ENCODE measurements at regions not wholly inside any gene's neighbourhood (a gene's known extent, or its start where the extent isn't known, plus 50 kb on each side); places are given as distances from the start of the nearest gene placed in this dataset.
A peak's percentile ranks its signal among the peaks of the same experiment; 100 is the strongest.
"Not testable (repeated sequence)": the region's sequence is repeated elsewhere in the genome, so short reads cannot be mapped to it uniquely, and the experiment has no call there.

DNA sequence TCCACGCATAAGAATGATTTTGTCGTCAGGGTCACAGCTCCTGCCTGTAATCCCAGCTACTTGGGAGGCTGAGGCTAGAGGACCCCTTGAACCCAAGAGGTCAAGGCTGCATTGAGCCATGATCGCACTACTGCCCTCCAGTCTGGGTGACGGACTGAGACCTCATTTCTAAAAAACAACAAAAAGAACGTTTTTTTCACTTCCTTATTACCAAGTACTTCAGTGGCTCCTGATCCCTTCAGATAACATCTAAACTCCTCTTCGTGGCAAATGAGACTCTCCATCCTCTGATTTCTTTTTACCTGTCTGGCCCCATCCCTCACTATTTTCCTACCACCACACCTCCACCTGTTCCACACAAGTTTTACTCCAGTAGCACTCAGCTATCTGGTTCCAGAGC lies 105.4 kb upstream of the TLK1 start:
- no peak for DNase-seq

DNA sequence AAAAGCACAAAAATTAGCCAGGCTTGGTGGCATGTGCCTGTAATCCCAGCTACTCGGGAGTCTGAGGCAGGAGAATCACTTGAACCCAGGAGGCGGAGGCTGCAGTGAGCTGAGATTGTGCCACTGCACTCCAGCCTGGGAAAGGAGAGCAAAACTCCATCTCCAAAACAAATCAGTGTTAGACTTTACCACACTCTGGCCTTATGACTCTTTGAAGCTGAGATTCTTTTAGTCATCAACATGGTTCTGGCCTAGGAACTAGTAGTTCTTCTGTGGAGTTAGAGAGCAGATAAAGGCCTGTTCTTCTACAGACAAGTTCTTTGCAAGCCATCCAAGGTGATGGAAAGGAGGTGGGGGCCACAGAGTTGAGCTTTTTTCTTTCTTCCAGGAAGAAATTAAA lies 100.8 kb upstream of the TLK1 start:
- not testable (repeated sequence) for DNase-seq

DNA sequence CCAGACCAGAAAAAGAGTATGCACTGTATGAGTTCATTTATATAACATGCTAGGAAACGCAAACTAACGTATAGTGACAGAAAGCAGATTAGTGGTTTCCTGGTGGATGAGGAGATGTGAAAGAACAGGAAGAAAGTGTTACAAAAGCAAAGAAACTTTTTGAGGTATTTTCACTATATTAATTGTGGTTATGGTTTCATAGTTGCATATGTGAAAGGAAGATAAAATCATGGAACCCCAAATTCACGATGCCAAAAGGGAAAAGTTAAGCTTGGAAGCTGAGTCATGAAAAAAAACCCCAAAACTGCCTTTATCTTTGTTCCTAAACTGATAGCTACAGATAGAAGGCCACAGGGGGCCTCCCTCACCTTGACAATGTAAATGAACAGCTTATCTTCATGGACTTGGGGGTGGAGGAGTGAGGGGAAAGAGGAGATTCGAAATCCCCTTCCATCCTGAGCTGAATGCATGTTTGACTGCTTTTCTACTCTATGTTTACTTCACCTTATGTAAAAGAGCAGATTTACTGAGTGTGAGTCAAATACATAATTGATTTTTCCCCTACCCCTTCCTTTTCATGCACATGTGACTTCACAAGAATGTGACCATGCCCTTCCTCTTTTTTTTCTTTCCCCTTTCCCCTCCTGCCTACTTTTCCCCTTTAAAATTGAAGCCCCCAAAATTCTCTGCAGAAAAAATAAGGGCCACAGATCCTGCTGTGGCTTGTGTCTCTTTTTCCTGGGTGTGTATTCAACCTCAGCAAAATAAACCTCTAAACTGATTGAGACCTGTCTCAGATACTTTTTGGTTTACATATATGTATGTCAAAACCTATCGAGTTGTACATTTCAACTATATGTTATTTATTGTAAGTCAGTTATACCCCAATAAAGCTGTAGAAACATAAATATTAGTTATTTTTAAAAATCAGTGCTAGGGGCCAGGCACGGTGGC lies 100.1 kb upstream of the TLK1 start:
- DNase-seq: peak in 1 of 6 experiments; percentile 1

DNA sequence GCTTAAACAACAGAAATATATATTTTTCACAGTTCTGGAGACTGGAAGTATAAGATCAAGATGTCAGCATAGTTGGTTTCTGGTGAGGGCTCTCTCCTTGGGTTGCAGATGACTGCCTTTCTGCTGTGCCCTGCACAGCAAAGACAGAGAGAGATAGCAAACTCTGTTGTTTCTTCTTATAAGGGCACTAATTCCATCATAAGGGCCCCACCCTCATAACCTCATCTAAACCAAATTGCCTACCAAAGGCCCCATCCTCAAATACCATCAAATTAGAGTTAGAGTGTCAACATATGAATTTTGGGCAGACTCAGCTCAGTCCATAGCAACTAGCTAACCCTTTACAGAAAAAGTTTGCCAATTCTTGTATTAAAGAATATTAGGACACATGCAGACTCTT lies 94.0 kb upstream of the TLK1 start:
- DNase-seq: no peak

DNA sequence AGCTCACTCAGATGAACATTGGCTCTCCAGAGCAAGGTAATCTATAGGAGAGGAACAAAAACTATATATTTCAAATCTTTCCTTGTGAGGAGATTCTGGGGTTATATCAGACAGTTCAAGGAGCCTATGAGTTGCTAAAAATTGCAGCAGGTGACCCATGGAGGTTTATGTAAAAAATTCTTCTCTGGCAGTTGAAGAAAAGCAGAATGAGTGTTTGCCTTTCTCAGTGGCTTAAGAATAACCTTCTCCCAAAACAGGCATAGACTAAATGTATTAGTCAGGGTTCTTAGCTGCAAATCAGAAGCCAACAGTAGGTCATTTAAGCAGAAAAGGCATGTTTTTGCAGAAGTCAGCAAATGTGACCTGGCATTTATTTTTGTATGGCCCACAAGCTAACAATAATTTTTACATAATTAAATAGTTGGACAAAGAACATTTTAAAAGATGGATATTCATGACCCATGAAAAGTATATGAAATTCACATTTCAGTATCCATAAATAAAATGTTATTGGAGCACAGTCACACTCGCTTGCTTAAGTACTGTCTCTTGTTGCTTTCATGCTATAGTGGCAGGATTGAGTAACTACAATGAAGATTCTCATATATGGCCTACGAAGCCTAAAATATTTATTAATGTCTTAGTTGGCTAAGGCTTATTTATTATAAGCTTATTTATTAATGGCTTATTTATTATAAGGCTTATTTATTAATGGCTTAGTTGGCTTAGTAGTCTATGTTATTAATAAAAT lies 93.4 kb upstream of the TLK1 start:
- DNase-seq: no peak

DNA sequence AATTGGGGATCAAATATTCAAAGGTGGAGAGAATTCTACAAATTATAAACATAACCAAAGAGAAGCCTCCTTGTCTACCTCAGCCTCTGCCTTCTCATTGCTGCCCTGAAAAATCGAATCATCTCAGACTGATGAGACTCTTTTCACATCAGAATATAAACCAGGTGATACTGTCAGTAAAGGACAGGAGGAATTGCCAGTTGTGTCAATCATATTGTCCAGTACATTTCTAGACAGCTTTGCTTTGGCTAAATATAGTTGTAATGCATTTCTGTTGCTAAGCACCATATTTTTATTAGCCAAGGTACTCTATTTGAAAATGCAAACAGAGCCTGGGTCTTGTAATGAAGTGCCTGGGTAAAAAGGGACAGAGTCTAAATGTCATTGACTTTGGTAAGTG lies 92.6 kb upstream of the TLK1 start:
- DNase-seq: no peak

DNA sequence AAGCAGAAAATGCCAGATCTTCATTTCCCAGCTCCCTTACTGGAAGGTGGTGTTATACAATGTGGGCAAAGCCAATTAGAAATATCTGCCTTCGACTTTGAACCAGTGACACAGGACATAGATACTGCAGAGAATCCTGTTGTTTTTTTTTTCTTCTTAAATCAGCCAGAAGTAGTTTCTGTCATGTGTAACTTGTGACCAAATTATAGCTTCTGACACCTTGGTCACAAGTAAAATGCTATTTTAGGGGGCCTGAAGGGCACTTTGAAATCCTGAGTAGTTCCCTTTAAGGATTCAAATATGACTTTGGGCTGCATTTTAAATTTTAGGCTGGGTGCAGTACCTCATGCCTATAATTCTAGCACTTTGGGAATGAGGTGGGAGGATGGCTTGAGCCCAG lies 89.0 kb upstream of the TLK1 start:
- no peak for DNase-seq

DNA sequence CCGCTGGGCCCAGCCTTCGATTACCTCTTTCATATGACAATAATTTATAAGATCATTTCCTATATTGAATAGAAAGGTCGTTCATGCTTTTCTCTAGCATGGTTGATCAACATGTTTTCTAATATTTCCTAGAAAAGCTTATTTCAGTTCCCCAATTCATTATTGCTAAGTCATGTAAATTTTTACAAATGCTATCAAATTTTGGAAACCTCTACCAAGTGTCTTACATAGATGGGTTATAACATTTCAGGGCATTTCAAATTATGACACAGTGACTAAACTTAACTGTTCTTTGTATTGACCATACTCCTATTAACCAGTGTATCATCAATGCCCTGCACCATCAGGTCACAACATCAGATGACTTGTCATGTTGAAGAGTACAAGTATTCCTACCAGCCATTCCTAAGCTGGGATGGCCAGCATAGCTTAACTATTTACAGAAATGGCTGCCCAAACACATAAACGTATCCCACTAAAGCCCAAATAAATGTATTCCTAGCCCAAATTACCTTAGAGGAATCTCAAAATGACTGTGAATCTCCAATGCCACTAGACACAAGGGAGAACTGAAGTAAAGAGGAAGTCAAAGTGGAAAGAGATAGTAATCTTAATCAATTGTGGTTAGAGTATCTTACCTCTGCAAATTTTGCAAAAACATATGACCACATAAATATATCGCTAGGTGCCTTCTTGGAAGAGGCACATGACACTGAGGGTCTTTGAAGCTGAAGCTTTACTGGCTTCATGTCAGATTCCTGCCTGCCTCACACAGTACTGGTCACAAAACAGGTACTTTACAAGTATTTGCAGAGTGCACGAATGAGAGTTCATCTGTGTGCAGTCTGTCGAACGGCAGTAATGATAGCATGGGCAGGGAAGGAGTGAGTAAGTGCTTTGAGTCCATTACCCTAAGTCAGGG lies 87.3 kb upstream of the TLK1 start:
- peak in 4 of 6 experiments; percentile 11 to 76 (median 68) for DNase-seq

DNA sequence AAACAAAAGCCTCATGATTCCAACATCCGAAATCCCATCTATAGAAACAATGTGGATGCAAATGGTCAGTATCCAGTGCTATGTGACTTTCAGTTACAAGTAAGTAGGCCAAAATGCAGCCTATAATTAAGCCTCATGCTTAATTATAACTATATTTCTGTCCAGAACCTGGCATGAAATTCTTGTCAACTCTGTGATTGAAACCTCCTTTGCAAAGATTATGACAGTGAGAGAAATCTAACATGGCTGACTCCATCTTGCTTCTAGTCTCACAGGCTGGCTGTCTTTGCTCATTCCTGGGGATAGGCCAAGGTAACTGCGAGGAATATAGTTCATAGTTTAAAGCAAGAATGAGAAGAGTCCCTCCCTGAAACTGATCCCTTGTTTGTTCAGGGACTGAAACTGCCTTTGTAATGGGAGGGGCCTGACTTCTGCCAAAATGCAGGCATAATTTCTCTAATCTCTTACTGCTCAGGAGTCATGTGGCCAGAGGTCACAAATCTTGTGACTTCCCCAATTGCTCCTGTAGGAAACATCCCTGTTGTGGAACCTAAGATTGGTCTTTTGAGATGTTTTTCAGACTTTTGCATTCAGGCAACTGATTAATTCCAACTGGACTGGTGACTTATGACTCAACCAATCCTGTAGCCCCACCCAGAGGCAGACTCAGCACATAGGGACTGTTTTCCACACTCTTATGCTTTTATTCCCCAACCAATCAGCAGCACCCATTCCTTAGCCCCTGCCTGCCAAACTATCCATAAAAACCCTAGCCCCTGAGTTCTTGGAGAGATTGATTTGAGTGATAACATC lies 84.5 kb upstream of the TLK1 start:
- DNase-seq: no peak

DNA sequence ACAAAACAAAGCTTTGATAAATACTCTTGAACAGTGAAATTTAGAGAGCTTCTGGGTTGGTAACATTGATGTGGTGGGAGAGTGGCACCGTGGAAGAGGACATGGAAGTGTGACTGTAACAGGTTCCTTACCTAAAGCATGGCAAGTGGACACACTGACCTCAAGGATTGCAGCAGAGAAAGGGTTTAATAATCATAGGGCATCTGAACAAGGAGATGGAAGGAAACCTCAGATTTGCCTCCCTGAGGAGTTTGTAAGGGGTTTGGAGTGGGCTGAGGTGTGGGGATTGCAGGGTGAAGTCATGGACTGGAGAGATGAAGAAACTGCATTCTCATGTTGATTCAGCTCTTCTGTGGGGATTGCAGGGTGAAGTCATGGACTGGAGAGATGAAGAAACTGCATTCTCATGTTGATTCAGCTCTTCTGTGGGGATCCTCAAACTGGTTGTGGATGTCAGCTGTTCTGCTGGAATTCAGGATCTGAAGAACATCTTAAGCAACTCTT lies 83.8 kb upstream of the TLK1 start:
- no peak for DNase-seq

DNA sequence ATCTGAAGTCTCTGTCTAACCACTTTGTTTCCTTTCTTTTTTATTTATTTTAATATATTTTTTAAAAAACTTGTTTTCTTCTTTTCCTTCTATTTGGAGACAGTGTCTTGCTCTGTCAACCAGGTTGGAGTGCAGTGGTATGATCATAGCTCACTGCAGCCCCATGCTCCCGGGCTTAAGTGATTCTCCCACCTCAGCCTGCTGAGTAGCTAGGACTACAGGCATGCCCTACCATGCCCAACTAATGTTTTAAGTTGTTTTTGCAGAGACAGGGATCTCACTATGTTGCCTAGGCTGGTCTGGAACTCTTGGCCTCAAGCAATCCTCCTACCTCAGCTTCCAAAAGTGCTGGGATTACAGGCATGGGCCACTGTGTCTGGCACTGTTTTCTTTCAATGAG lies 81.1 kb upstream of the TLK1 start:
- DNase-seq: no peak

DNA sequence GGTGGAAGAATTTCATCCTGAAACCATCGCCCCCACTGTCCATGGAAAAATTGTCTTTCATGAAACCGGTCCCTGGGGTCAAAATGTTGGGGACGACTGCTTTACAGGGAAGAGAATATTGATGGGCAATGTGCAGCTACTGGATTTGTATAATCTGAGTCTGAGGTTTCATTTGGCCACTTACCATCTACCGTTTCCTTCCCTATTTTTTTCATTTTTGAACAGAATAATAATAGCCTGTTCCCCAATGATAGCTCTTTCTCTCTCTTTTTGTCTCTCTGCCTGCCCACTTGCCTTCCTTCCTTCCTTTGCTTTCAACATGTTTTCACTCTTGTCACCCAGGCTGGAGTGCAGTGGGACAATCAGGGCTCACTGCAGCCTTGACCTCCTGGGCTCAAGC lies 78.3 kb upstream of the TLK1 start:
- no peak for DNase-seq

DNA sequence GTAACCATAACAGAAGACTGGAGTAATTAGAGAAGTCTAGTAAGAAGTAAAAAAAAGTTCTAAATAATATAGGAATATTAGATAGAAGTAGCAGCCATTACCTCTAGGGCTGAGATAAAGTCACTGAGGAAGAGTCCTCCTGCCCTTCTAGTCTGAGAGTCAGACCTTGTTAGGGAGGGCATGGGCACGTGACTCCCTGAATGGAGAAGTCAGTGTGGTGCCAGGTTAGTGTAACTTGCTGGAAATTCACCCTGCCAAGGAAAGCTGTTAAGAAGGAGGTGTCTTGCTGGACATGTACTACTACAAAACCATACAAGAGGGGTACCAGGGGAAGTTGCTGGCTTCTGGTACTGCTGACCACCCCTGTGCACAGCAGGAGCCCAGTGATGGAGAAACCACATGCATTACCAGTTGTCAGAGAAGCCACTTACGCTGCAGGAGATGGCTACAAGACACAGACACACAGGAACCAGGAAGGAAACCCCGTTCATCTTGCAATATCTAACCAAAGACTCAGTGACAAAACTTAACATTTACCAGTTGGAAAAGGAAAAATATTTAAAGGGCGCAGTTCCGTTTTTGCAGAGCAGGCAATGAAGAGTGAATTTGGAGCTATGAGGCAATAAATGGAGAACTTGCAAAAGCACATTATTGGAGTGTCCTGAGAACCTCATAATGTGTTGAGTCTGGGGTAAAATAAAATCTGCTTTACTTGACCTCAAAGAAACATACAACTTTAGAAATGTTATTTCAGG lies 77.2 kb upstream of the TLK1 start:
- no peak for DNase-seq

DNA sequence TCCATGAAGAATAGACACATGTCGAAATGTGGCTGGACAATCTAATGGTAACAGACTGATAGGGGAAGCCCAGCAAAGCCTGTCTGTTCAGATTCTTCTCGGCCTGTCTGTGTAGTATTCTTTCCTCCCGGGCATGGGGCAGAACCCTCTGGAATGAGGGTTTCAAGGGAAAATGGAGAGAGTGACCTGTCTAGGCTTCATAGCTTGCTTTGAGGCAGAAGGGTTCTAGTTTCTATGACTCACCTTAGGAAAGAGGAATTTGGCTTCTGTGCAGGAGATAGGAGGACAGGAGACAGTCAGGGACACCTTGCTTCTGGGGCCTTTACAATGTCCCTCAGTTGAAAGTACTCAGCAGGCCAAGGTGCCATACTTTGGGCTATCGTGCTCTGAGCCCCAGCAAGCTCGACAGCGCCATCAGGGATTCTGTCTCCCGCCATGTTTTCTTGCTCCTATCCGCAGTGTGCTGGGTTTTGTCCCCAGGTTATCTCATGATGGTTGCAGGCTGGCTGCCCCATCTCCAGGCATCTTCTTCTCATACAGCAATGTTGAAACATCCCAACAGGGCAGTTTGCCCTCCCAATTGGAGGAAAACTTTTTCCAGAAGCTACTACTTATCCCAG lies 74.7 kb upstream of the TLK1 start:
- no peak for DNase-seq

DNA sequence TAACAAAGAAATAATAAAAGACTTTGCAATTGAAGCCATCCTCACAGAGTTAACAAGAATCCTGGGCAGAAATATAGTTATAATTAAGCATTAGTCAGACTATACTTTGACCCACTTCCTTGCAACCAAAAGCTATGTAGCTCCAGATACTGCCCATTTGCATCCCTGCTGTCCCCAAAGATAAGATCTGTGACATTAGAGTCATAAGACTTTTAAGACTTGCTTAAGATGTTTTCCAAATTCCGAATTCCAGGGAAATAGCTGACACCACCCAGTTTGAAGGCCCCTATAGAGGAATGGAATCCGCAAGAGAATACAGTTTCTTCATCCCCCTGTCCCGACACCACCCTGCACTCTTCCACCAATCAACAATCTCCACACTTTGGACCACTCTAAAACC lies 69.5 kb upstream of the TLK1 start:
- DNase-seq: no peak

DNA sequence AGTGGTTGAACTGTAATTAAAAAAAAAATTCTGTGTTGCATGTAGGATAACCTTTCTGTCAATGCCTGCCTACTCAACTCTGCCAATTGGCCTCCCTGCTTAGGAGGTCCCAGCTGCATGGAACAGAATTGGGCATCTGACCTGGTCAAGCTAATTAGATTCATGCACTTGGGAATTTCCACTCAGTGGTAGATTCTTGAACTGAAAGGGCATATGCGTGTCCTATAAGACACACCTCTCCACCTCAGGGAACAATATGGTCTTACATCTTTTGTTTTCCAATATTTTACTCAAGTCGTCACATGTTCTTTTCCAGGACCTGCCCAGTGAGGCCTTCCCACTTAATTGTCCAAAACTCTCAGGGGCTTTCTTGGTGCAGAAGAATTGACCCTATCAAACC lies 68.1 kb upstream of the TLK1 start:
- no peak for DNase-seq

DNA sequence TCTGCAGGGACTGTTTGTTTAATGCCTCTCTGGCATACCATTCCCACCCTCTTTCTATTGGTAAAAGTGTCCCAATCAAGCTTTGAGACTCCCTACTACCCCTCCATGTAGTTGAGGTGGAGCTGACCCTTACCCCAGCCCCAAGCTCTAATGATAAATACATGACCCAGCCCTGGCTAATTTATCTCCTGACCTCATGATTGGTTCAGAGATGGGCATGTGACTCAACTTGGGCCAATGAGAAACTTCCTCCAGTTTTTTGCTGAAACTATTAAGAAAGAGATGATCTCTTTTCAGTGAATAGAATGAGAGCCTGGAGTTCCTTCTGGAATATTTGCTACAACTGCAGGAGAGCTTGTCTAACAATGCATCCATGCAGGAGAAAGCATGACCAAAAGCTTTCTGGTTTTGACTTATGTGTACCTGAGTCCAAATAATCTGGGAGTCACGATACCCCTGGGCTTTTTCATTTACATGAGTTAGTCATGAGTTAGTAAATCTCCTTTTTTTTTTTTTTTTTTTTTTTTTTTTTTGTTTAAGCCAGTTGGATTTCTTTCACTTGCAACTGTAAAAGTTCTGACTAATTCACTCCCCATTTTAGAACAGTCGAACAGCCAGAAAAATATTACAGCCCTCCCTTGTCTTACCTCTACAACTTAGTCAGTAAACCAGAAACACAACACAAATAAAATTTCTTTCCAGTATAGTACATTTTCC lies 66.5 kb upstream of the TLK1 start:
- no peak for DNase-seq

DNA sequence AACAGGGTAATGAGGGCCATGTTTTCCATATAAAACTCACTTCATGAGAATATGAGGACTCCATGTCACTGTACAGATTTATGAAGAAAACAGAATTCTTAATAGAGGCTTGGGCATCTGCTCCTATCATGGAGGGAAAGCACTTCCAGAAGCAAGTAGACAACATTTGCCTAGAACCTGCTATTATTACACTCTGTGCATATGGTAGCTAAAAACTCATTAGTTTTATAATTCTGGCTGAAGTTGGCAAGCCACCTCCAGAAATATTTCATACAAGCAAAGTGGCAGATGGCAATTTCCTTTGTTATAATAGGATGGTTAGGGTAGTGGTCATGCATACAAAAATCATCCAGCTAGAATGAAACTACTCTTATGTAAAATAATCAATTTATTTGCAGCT lies 65.8 kb upstream of the TLK1 start:
- DNase-seq: no peak

DNA sequence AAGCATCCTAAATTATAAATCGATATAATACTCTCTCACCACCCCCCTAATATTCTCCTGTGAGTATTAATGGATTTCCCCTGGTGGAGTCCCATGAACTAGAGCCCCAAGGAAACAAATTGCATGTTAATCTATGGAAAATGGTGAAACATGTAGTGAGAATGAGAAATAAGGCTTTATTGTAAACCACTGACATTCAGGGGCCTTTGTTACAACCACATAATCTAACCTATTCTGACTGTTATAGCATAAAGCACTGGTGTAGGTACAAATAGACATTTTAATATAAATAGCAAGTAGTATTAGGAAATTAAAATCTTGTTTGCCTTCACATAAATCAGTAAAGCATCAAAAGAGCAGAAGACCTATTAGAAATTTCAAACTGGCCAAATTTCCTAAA lies 65.3 kb upstream of the TLK1 start:
- no peak for DNase-seq

All from stimulated activated naive CD4-positive, alpha-beta T cell (primary cell).